Sigmoid colon (tissue), 4 donors: ENCODE measurements at regions not wholly inside any gene's neighbourhood (a gene's known extent, or its start where the extent isn't known, plus 50 kb on each side); places are given as distances from the start of the nearest gene placed in this dataset.

ENCODE experiments used
- EP300 ChIP-seq, 4 donors: sonication (generic); formaldehyde crosslinking; IDR thresholded peaks; one replicate each; pipeline ENCODE4 v1.6.1; 2017; ENCODE audit warnings: antibody characterized with exemption in 4 of 4
- POLR2A ChIP-seq, 2 donors: fragments of 450-650 bp; IDR thresholded peaks; one replicate each; pipeline ENCODE4 v1.6.1; 2016; ENCODE audit warnings: antibody characterized with exemption in 2 of 2, mild to moderate bottlenecking in 2 of 2, moderate library complexity in 2 of 2
- POLR2AphosphoS5 ChIP-seq, 4 donors: sonication (generic); formaldehyde crosslinking; IDR thresholded peaks; one replicate each; pipeline ENCODE4 v1.6.1; 2017; ENCODE audit warnings: antibody characterized with exemption in 4 of 4
- TF ChIP-seq, protein P1 (sequence below), 4 experiments: fragments of 450-650 bp in 3 of 4; fragments of 200-600 bp in 1 of 4; IDR thresholded peaks; one replicate each; pipeline ENCODE4 v1.5.1; 2016 to 2019; ENCODE audit warnings: antibody characterized with exemption in 4 of 4, mild to moderate bottlenecking in 3 of 4, moderate library complexity in 2 of 4

DNA sequence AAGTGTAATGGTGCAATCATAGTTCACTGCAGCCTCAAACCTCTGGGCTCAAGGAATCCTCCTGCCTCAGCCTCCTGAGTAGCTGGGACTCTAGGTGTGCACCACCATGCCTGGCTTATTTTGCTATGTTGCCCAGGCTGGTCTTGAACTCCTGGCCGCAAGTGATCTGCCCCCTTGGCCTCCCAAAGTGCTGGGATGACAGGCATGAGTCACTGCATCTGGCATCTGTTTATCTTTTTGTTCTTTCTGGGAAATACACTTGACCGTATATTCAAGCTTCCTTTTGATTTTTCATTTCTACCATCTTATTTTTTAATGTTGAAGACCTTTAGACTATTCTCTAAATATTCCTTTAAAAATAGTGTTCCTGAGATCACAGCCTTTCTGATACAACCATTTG is 82.4 kb upstream of the OSBPL8 start:
- no peak for TF ChIP-seq POLR2AphosphoS5 (IDR thresholded peaks at IDR 0.05)
- TF ChIP-seq POLR2A (IDR thresholded peaks at IDR 0.05) = no peak
- TF ChIP-seq, protein P1, sequence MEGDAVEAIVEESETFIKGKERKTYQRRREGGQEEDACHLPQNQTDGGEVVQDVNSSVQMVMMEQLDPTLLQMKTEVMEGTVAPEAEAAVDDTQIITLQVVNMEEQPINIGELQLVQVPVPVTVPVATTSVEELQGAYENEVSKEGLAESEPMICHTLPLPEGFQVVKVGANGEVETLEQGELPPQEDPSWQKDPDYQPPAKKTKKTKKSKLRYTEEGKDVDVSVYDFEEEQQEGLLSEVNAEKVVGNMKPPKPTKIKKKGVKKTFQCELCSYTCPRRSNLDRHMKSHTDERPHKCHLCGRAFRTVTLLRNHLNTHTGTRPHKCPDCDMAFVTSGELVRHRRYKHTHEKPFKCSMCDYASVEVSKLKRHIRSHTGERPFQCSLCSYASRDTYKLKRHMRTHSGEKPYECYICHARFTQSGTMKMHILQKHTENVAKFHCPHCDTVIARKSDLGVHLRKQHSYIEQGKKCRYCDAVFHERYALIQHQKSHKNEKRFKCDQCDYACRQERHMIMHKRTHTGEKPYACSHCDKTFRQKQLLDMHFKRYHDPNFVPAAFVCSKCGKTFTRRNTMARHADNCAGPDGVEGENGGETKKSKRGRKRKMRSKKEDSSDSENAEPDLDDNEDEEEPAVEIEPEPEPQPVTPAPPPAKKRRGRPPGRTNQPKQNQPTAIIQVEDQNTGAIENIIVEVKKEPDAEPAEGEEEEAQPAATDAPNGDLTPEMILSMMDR (IDR thresholded peaks at IDR 0.05) = no peak
- no peak for TF ChIP-seq EP300 (IDR thresholded peaks at IDR 0.05)
